A549 (cell line): ENCODE measurements at regions not wholly inside any gene's neighbourhood (a gene's known extent, or its start where the extent isn't known, plus 50 kb on each side); places are given as distances from the start of the nearest gene placed in this dataset.

ENCODE experiments used
- ATAC-seq, 2 experiments: fragments of 200-7000 bp in 1 of 2; fragments of >200 bp in 1 of 2; cut with Nextera tagmentation in 1 of 2; cut with Tn5 transposase in 1 of 2; 3 replicates each; pipeline versions ENCODE4 v1.8.0 to v1.9.1; 2018 to 2020; ENCODE audit warnings: mild to moderate bottlenecking in 1 of 2, moderate library complexity in 1 of 2
- CTCF ChIA-PET: fragments of 300-600 bp; sonication (Branson Sonifier 250); formaldehyde crosslinking; extraction: SDS; loops from one replicate; lab custom pipeline; 2021; ENCODE audit warnings: antibody characterized with exemption, inconsistent platforms; lab: Yijun Ruan, JAX
- POLR2A ChIA-PET: fragments of 350-600 bp; formaldehyde crosslinking; extraction: SDS; loops from one replicate; lab custom pipeline; 2021; ENCODE audit warnings: antibody characterized with exemption, inconsistent platforms; lab: Yijun Ruan, JAX
- DNase-seq, 2 experiments: peaks; one replicate each; pipeline versions ENCODE4 v3.0.0 to v3.0.0-alpha.2; 2011 to 2016; ENCODE audit warnings: low read depth in 1 of 2, low spot score in 1 of 2
- FAIRE-seq: peaks from 2 replicates; lab custom pipeline; 2011; peaks lifted over from hg19 to GRCh38; lab: Jason Lieb, UNC
- H3K27ac ChIP-seq, 2 experiments: fragments of >200 bp; sonication (Bioruptor Twin); formaldehyde crosslinking; 3 replicates each; pipeline ENCODE4 v1.5.1; 2016 to 2017
- H3K4me1 ChIP-seq: fragments of >200 bp; sonication (Bioruptor Twin); formaldehyde crosslinking; 3 replicates; pipeline ENCODE4 v1.6.1; 2016
- H3K4me2 ChIP-seq: fragments of >200 bp; sonication (Bioruptor Twin); formaldehyde crosslinking; 3 replicates; pipeline ENCODE4 v1.6.1; 2016
- H3K4me3 ChIP-seq: fragments of >200 bp; sonication (Bioruptor Twin); formaldehyde crosslinking; 3 replicates; pipeline ENCODE4 v1.5.1; 2016
- H3K9me3 ChIP-seq: fragments of >200 bp; sonication (Bioruptor Twin); formaldehyde crosslinking; 3 replicates; pipeline ENCODE4 v1.6.1; 2016
- BHLHE40 ChIP-seq: IDR thresholded peaks from 2 replicates; pipeline ENCODE4 v1.6.1; 2012; ENCODE audit warnings: low read depth, low read length, inconsistent platforms
- CEBPB ChIP-seq, 2 experiments: fragments of >200 bp in 1 of 2; sonication (Bioruptor Twin) in 1 of 2; formaldehyde crosslinking in 1 of 2; IDR thresholded peaks; 2 replicates each; pipeline ENCODE4 v1.6.1; 2012 to 2016
- EHMT2 ChIP-seq: fragments of 200-600 bp; sonication (generic); IDR thresholded peaks from 2 replicates; pipeline ENCODE4 v1.6.1; 2016; ENCODE audit warnings: antibody characterized with exemption, low read depth, mild to moderate bottlenecking, moderate library complexity
- EP300 ChIP-seq, 2 experiments: fragments of >200 bp; sonication (Bioruptor Twin); formaldehyde crosslinking; IDR thresholded peaks; 2 replicates in 1 of 2; 3 replicates in 1 of 2; pipeline ENCODE4 v1.6.1; 2016 to 2017
- FOSB ChIP-seq: fragments of 250-450 bp; sonication (Bioruptor Pico); IDR thresholded peaks from 2 replicates; pipeline ENCODE4 v1.5.0; 2020; ENCODE audit warnings: mild to moderate bottlenecking, moderate library complexity
- HDAC2 ChIP-seq: fragments of 200-600 bp; sonication (generic); IDR thresholded peaks from 2 replicates; pipeline ENCODE4 v1.6.1; 2016
- HEYL ChIP-seq: fragments of 250-450 bp; sonication (Bioruptor Pico); IDR thresholded peaks from 2 replicates; pipeline ENCODE4 v1.8.0; 2021; ENCODE audit warnings: mild to moderate bottlenecking, moderate library complexity
- KDM5A ChIP-seq: fragments of 200-600 bp; sonication (generic); IDR thresholded peaks from 2 replicates; pipeline ENCODE4 v1.6.1; 2016; ENCODE audit warnings: antibody characterized with exemption, mild to moderate bottlenecking
- MAZ ChIP-seq: fragments of 150-350 bp; IDR thresholded peaks from 2 replicates; pipeline ENCODE4 v1.6.1; 2014; ENCODE audit warnings: antibody characterized with exemption, low read depth, low read length, borderline replicate concordance
- POLR2A ChIP-seq: IDR thresholded peaks from 2 replicates; pipeline ENCODE4 v1.6.1; 2012; ENCODE audit warnings: mild to moderate bottlenecking, low read length
- POLR2AphosphoS2 ChIP-seq: conservative IDR thresholded peaks from 2 replicates; pipeline ENCODE4 v1.6.1; 2012; ENCODE audit warnings: low read length, improper control_type of control experiment, inconsistent platforms
- RAD21 ChIP-seq, 2 experiments: fragments of >200 bp in 1 of 2; sonication (Bioruptor Twin) in 1 of 2; formaldehyde crosslinking in 1 of 2; IDR thresholded peaks in 1 of 2; conservative IDR thresholded peaks in 1 of 2; 2 replicates in 1 of 2; 3 replicates in 1 of 2; pipeline ENCODE4 v1.6.1; 2012 to 2018; ENCODE audit warnings: inconsistent platforms in 1 of 2
- RCOR1 ChIP-seq: fragments of 150-350 bp; IDR thresholded peaks from 2 replicates; pipeline ENCODE4 v1.6.1; 2014; ENCODE audit warnings: antibody characterized with exemption, low read length, low read depth
- RFX5 ChIP-seq: fragments of 450-650 bp; IDR thresholded peaks from 2 replicates; pipeline ENCODE4 v1.7.1; 2014; ENCODE audit warnings: antibody characterized with exemption, mild to moderate bottlenecking, moderate library complexity
- SREBF2 ChIP-seq: fragments of 450-650 bp; IDR thresholded peaks from 2 replicates; pipeline ENCODE4 v1.6.1; 2014; ENCODE audit warnings: mild to moderate bottlenecking, moderate library complexity
- TP53 ChIP-seq: fragments of 250-450 bp; sonication (Bioruptor Pico); IDR thresholded peaks from 2 replicates; pipeline ENCODE4 v1.5.0; 2021; ENCODE audit warnings: mild to moderate bottlenecking, moderate library complexity
- ZNF302 ChIP-seq: fragments of 250-450 bp; sonication (Bioruptor Pico); IDR thresholded peaks from 2 replicates; pipeline ENCODE4 v1.9.0; 2021; ENCODE audit warnings: inconsistent platforms, mild to moderate bottlenecking, moderate library complexity
- WGBS: methylation state at CpG from one replicate; pipeline ENCODE4 v1.1.6; 2017; ENCODE audit errors: missing lambda C conversion rate; 5-methylcytosine and 5-hydroxymethylcytosine counted together
- TF ChIP-seq, protein P1 (sequence below): fragments of >200 bp; sonication (Bioruptor Twin); formaldehyde crosslinking; IDR thresholded peaks from 3 replicates; pipeline ENCODE4 v1.6.1; 2016
- TF ChIP-seq, protein P2 (sequence below): IDR thresholded peaks from 2 replicates; pipeline ENCODE4 v1.6.1; 2012
- TF ChIP-seq, protein P3 (sequence below): IDR thresholded peaks from 2 replicates; pipeline ENCODE4 v1.6.1; 2012
- TF ChIP-seq, protein P4 (sequence below): fragments of >200 bp; sonication (Bioruptor Twin); formaldehyde crosslinking; IDR thresholded peaks from 3 replicates; pipeline ENCODE4 v1.5.1; 2016

DNA sequence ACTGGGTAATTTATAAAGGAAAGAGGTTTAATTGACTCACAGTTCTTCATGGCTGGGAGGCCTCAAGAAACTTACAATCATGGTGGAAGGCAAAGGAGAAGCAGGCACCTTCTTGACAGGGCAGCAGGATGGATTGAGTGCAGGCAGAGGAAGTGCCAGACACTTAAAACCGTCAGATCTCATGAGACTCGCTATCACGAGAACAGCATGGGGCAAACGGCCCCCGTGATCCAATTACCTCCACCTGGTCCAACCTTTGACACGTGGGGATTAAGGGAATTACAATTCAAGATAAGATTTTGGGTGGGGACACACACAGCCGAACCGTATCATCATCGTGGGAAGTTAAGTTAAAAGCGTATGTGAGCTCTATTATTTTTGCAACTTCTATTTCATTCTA, 71.4 kb upstream of the SYN3 start:
- ChIA-PET CTCF (no interaction called here), POLR2A (no interaction called here)
- no peak overlapping the region for H3K4me3 ChIP-seq
- H3K4me2 ChIP-seq: peak overlapping the region; percentile 56; the same call in 1 of the 3 replicates
- no peak for DNase-seq
- no peaks in the 10 kb centered on the region for H3K9me3 ChIP-seq
- ATAC-seq: no peak
- no peak for TF ChIP-seq POLR2AphosphoS2
- no peak for TF ChIP-seq ZNF302 (CRISPR knock-in tag)
- TF ChIP-seq, protein P1, sequence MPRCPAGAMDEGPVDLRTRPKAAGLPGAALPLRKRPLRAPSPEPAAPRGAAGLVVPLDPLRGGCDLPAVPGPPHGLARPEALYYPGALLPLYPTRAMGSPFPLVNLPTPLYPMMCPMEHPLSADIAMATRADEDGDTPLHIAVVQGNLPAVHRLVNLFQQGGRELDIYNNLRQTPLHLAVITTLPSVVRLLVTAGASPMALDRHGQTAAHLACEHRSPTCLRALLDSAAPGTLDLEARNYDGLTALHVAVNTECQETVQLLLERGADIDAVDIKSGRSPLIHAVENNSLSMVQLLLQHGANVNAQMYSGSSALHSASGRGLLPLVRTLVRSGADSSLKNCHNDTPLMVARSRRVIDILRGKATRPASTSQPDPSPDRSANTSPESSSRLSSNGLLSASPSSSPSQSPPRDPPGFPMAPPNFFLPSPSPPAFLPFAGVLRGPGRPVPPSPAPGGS: no peak
- TF ChIP-seq CEBPB (IDR thresholded peaks at IDR 0.05): no peak
- TF ChIP-seq, protein P2, sequence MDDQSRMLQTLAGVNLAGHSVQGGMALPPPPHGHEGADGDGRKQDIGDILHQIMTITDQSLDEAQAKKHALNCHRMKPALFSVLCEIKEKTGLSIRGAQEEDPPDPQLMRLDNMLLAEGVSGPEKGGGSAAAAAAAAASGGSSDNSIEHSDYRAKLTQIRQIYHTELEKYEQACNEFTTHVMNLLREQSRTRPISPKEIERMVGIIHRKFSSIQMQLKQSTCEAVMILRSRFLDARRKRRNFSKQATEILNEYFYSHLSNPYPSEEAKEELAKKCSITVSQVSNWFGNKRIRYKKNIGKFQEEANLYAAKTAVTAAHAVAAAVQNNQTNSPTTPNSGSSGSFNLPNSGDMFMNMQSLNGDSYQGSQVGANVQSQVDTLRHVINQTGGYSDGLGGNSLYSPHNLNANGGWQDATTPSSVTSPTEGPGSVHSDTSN: no peak
- no peak for TF ChIP-seq HEYL (CRISPR knock-in tag)
- no peak for TF ChIP-seq KDM5A
- no peak for TF ChIP-seq SREBF2
- no peak for TF ChIP-seq RCOR1
- no peak for TF ChIP-seq EP300 (IDR thresholded peaks at IDR 0.05)
- no peak for TF ChIP-seq RFX5
- no peak for TF ChIP-seq EHMT2
- TF ChIP-seq, protein P3, sequence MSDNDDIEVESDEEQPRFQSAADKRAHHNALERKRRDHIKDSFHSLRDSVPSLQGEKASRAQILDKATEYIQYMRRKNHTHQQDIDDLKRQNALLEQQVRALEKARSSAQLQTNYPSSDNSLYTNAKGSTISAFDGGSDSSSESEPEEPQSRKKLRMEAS: no peak
- no peak for TF ChIP-seq TP53
- no peak for TF ChIP-seq MAZ
- TF ChIP-seq BHLHE40: no peak
- no peak for TF ChIP-seq POLR2A
- TF ChIP-seq HDAC2: no peak
- no peak for FAIRE-seq
- no peaks in the 10 kb centered on the region for H3K4me1 ChIP-seq
- WGBS: 55% methylated on average over 10 of the region's 10 CpGs
- no peak overlapping the region for H3K27ac ChIP-seq

DNA sequence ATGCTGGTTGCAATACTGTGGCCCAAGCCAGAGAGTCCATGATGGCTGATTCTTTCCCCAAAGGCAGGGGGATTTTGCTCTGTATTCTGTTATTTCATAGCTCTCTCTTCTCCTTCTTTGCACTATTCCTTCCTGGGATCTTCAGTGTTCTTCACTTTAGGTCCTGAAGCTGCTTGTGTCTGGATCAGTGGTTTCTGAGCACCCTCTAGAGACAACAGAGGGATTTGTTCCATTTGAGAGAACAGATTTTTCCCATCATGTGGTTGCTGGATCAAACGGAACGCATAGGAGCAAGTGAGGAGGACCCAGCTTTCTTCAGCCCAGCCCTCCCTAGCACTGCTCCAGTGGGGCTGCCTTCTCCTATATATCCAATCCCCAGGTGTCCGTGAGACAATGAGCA, 68.7 kb upstream of the SYN3 start:
- H3K4me2 ChIP-seq: no peak overlapping the region
- H3K9me3 ChIP-seq: no peaks in the 10 kb centered on the region
- no peak overlapping the region for H3K4me3 ChIP-seq
- no peak overlapping the region for H3K27ac ChIP-seq
- CTCF ChIA-PET: interaction anchor here (0.6 to 1.6 kb wide), 11 partner anchors 11 to 598 kb away, joined by 3 to 8 read pairs (median 3); partner anchors contain the start of gene SYN3
- peak; percentile 60 to 62 for ATAC-seq
- no peak for FAIRE-seq
- POLR2A ChIA-PET: no interaction called here
- WGBS: 0% methylated on average over 3 of the region's 3 CpGs
- DNase-seq: peak in 1 of 2 experiments; percentile 35
- H3K4me1 ChIP-seq: no peaks in the 10 kb centered on the region
- TF ChIP-seq, protein P2: no peak
- TF ChIP-seq FOSB (CRISPR knock-in tag) (no peak), KDM5A (no peak), RAD21 (conservative IDR thresholded peaks at IDR 0.05 in 1 of 2, IDR thresholded peaks at IDR 0.05 in 1 of 2) (peak; percentile 53 to 54)
- TF ChIP-seq, protein P4, sequence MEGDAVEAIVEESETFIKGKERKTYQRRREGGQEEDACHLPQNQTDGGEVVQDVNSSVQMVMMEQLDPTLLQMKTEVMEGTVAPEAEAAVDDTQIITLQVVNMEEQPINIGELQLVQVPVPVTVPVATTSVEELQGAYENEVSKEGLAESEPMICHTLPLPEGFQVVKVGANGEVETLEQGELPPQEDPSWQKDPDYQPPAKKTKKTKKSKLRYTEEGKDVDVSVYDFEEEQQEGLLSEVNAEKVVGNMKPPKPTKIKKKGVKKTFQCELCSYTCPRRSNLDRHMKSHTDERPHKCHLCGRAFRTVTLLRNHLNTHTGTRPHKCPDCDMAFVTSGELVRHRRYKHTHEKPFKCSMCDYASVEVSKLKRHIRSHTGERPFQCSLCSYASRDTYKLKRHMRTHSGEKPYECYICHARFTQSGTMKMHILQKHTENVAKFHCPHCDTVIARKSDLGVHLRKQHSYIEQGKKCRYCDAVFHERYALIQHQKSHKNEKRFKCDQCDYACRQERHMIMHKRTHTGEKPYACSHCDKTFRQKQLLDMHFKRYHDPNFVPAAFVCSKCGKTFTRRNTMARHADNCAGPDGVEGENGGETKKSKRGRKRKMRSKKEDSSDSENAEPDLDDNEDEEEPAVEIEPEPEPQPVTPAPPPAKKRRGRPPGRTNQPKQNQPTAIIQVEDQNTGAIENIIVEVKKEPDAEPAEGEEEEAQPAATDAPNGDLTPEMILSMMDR: peak; percentile 24; the same call in 1 of the 3 replicates
